ENCODE measurements at regions not wholly inside any gene's neighbourhood (a gene's known extent, or its start where the extent isn't known, plus 50 kb on each side); places are given as distances from the start of the nearest gene placed in this dataset.

DNA sequence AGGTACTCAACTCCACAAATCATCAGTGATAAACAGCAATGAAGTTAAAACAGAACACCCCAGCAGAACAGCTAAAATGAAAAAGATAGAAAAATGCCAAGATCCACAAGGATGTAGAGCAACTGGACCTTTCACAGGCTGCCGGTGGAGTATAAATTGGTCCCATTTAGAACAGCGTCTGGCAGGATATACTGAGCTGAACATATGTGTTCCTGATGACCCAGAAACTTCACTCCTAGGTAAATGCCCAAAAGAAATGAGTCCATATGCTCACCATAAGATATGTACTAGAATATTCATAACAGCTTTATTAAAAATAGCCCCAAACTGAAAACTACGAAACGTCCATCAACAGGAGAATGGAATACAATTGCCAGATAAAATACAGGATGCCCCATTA lies 102.4 kb downstream of the OAT start:
- Histone ChIP-seq H3K4me1 (ENCODE audit: insufficient read depth, low read length) (no peaks in the 10 kb centered on the region), H2BK5ac (ENCODE audit: insufficient read length, low read length) (no peak overlapping the region), H3K9me3 (ENCODE audit: control insufficient read depth, low read depth, low read length) (no peaks in the 10 kb centered on the region), H3K79me2 (ENCODE audit: insufficient read depth, low read length) (no peaks in the 10 kb centered on the region), H3K27me3 (ENCODE audit: insufficient read depth, low read length) (no peaks in the 10 kb centered on the region), H2BK20ac (ENCODE audit: low read depth, low read length, poor library complexity, severe bottlenecking) (no peak overlapping the region), H2BK12ac (ENCODE audit: insufficient read length, low read depth, low read length) (no peak overlapping the region), H3K79me1 (ENCODE audit: insufficient read depth, low read depth, low read length, poor library complexity, severe bottlenecking) (no peaks in the 10 kb centered on the region), H3K56ac (ENCODE audit: insufficient read length, low read depth, low read length) (no peak overlapping the region), H2AFZ (ENCODE audit: low read length) (no peak overlapping the region), H3K4me2 (ENCODE audit: insufficient read depth, insufficient read length, low read length) (no peak overlapping the region), H4K91ac (ENCODE audit: insufficient read length, low read depth, low read length) (no peak overlapping the region), H4K8ac (replicated peaks; ENCODE audit: insufficient read length, low read depth, low read length) (no peak overlapping the region), H2AK5ac (ENCODE audit: insufficient read length, low read length) (no peak overlapping the region), H3K23me2 (ENCODE audit: insufficient read length, low read depth, low read length, poor library complexity, severe bottlenecking) (no peaks in the 10 kb centered on the region), H3K23ac (ENCODE audit: insufficient read length, low read depth, low read length) (no peak overlapping the region), H3K27ac (ENCODE audit: insufficient read length, low read depth, low read length) (no peak overlapping the region), H4K5ac (ENCODE audit: insufficient read length, low read depth, low read length) (no peak overlapping the region), H3K9ac (ENCODE audit: extremely low read depth, insufficient read length, low read length) (no peak overlapping the region), H3K14ac (ENCODE audit: insufficient read depth, low read length) (no peak overlapping the region), H3K4ac (ENCODE audit: low read depth, low read length) (no peak overlapping the region), H4K20me1 (ENCODE audit: control insufficient read depth, insufficient read depth, insufficient read length) (peaks cover 2% of the 10 kb centered on the region), H2BK120ac (ENCODE audit: low read depth, low read length, poor library complexity, severe bottlenecking) (no peak overlapping the region), H3T11ph (ENCODE audit: low read length) (no peak overlapping the region), H2BK15ac (ENCODE audit: low read depth, low read length) (no peak overlapping the region), H3K18ac (ENCODE audit: insufficient read length, low read depth, low read length) (no peak overlapping the region)
- Mint-ChIP-seq H3K4me1 (peaks cover 8% of the 10 kb centered on the region in 2 experiments; a peak in 3 of 4 replicates), H3K9me3 (peaks cover 2 to 3% of the 10 kb centered on the region in 2 experiments; a peak in 1 of 5 replicates), H3K27ac (no peak overlapping the region), H3K36me3 (ENCODE audit: insufficient read depth in 1 of 3, low read depth in 3 of 3) (no peaks in the 10 kb centered on the region; a peak in 1 of 7 replicates), H3K4me3 (no peak overlapping the region), H3K27me3 (ENCODE audit: low read depth) (0 out of 2 replicates have a peak, but pooled peaks cover under 1% of the 10 kb centered on the region)
- TF ChIP-seq, protein P1, sequence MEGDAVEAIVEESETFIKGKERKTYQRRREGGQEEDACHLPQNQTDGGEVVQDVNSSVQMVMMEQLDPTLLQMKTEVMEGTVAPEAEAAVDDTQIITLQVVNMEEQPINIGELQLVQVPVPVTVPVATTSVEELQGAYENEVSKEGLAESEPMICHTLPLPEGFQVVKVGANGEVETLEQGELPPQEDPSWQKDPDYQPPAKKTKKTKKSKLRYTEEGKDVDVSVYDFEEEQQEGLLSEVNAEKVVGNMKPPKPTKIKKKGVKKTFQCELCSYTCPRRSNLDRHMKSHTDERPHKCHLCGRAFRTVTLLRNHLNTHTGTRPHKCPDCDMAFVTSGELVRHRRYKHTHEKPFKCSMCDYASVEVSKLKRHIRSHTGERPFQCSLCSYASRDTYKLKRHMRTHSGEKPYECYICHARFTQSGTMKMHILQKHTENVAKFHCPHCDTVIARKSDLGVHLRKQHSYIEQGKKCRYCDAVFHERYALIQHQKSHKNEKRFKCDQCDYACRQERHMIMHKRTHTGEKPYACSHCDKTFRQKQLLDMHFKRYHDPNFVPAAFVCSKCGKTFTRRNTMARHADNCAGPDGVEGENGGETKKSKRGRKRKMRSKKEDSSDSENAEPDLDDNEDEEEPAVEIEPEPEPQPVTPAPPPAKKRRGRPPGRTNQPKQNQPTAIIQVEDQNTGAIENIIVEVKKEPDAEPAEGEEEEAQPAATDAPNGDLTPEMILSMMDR (conservative IDR thresholded peaks at IDR 0.05): no peak
- no peak for DNase-seq
- WGBS (ENCODE audit: extremely low coverage, insufficient read length, low lambda C conversion rate): no CpG with 5 or more reads among the region's 4 CpGs
